IMR-90 (cell line): ENCODE measurements at regions not wholly inside any gene's neighbourhood (a gene's known extent, or its start where the extent isn't known, plus 50 kb on each side); places are given as distances from the start of the nearest gene placed in this dataset.
"Not testable (repeated sequence)": the region's sequence is repeated elsewhere in the genome, so short reads cannot be mapped to it uniquely, and the experiment has no call there.

Experiments used
- CEBPB ChIP-seq: IDR thresholded peaks from 2 replicates; pipeline ENCODE4 v1.6.1; 2012; ENCODE audit warnings: low read depth, low read length, improper control_type of control experiment
- CTCF ChIP-seq: conservative IDR thresholded peaks from 2 replicates; pipeline ENCODE4 v1.5.1; 2012; ENCODE audit warnings: mild to moderate bottlenecking, low read depth, low read length, improper control_type of control experiment
- ELK1 ChIP-seq: fragments of 150-350 bp; IDR thresholded peaks from 2 replicates; pipeline ENCODE4 v1.6.1; 2016; ENCODE audit warnings: low read depth, mild to moderate bottlenecking, low read length, moderate library complexity, borderline replicate concordance
- MXI1 ChIP-seq: IDR thresholded peaks from 2 replicates; pipeline ENCODE4 v1.6.1; 2012; ENCODE audit warnings: low read depth, mild to moderate bottlenecking, low read length, moderate library complexity, borderline replicate concordance
- POLR2A ChIP-seq: IDR thresholded peaks from 2 replicates; pipeline ENCODE4 v1.6.1; 2012; ENCODE audit warnings: mild to moderate bottlenecking, low read depth, low read length
- SMC3 ChIP-seq: fragments of 150-350 bp; IDR thresholded peaks from 2 replicates; pipeline ENCODE4 v1.6.1; 2016; ENCODE audit warnings: low read depth, mild to moderate bottlenecking, antibody characterized with exemption, low read length, moderate library complexity

GRCh38 chr5:92610435-92610834 lies 970.6 kb downstream of the NR2F1-AS1 start:
- TF ChIP-seq MXI1, CTCF, POLR2A, ELK1, CEBPB, SMC3: not testable (repeated sequence)
